ENCODE measurements at regions not wholly inside any gene's neighbourhood (a gene's known extent, or its start where the extent isn't known, plus 50 kb on each side); places are given as distances from the start of the nearest gene placed in this dataset.
A peak's percentile ranks its signal among the peaks of the same experiment; 100 is the strongest.

DNA sequence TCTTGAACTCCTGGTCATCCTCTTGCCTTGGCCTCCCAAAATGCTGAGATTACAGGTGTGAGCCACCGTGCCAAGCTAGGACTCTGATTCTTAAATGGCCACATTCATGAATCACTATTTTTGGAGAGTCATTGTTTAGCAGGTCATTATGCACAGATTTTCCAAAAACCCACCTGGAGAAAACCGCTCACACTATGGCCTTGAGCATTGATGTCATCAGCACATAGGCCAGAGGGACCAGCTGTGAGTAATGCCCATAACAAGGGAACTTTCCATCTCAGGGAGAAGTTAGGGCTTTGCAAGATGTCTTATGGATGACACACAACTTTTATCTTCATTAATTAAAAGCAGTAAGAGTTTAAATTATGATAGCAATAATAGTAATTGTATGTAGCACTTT is 86.4 kb upstream of the KIF5B start:
- H3K27ac ChIP-seq: peak overlapping the region in 1 of 12 donors; percentile 76
- ATAC-seq: peak in 1 of 4 donors; percentile 15
- no peaks in the 10 kb centered on the region for H3K36me3 ChIP-seq
- intact Hi-C loops (cut with DNase I): loop anchor here in 4 of 10 donors (5.0 to 10.0 kb wide), 2 partner anchors 85 to 88 kb away; partner anchors contain the start of gene KIF5B (in 4 of the 4)
- WGBS, 4 donors: 71 to 94% (median 77%) methylated on average over 2 of the region's 2 CpGs
- H3K9me3 ChIP-seq: no peaks in the 10 kb centered on the region
- H3K27me3 ChIP-seq: no peaks in the 10 kb centered on the region
- H3K4me3 ChIP-seq: no peak overlapping the region
- DNase-seq: no peak
- no peak for TF ChIP-seq POLR2A (IDR thresholded peaks at IDR 0.05)
- TF ChIP-seq, protein P1, sequence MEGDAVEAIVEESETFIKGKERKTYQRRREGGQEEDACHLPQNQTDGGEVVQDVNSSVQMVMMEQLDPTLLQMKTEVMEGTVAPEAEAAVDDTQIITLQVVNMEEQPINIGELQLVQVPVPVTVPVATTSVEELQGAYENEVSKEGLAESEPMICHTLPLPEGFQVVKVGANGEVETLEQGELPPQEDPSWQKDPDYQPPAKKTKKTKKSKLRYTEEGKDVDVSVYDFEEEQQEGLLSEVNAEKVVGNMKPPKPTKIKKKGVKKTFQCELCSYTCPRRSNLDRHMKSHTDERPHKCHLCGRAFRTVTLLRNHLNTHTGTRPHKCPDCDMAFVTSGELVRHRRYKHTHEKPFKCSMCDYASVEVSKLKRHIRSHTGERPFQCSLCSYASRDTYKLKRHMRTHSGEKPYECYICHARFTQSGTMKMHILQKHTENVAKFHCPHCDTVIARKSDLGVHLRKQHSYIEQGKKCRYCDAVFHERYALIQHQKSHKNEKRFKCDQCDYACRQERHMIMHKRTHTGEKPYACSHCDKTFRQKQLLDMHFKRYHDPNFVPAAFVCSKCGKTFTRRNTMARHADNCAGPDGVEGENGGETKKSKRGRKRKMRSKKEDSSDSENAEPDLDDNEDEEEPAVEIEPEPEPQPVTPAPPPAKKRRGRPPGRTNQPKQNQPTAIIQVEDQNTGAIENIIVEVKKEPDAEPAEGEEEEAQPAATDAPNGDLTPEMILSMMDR (IDR thresholded peaks at IDR 0.05): no peak
- peaks cover 0 to 32% (median 19%) of the 10 kb centered on the region in 12 donors for H3K4me1 ChIP-seq

DNA sequence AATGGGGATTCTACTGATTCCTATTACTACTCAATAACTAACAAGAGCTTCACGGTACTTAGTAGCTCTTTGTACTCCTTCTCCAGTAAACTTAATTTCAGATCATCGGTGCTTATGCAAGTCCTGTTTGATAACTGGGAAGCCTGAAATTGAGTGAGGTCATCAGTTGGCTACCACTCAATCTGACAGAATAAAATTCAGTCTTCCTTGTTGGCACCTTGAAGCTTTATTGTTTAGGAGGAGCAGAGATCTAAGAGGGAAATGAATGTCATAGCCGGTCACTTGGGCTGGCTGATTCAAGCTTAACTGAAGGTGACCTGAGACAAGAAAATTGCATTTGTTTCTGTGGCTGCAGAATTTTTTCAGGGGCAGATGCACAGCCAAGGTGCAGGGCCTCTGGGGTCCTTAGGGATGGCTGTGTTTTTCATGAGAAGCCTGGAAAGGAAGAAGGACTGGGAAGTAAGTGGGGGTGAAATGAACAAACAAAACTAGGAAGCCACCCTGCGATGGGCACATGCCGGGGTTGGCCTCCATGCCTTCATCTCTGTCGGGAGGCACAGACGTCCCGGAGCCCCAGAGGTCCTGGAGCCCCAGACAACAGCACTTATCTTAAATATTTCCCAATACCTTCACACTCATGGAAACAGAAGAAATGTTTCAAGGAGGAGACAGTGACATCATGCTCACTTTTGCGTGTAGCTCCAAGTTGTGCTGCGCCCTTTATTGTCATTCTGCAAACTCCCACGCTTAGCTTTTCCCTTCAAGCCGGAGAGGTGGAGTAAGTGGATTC is 85.0 kb upstream of the KIF5B start:
- 55 to 56% (median 56%) methylated on average over 12 of the region's 12 CpGs for WGBS, 4 donors
- intact Hi-C loops (cut with DNase I): loop anchor here in 4 of 10 donors (5.0 to 10.0 kb wide), 2 partner anchors 84 to 86 kb away; partner anchors contain the start of gene KIF5B (in 4 of the 4)
- no peak for TF ChIP-seq POLR2A (IDR thresholded peaks at IDR 0.05)
- TF ChIP-seq, protein P1 (IDR thresholded peaks at IDR 0.05): no peak
- DNase-seq (peak in 3 of 5 donors; percentile 28 to 48 (median 29)), ATAC-seq (peak in 3 of 4 donors; percentile 40 to 78 (median 72))
- no peaks in the 10 kb centered on the region for H3K36me3 ChIP-seq
- H3K27ac ChIP-seq: peak overlapping the region; percentile 40 to 92 (median 70)
- H3K4me3 ChIP-seq: peak overlapping the region in 1 of 12 donors; percentile 6
- no peaks in the 10 kb centered on the region for H3K27me3 ChIP-seq
- H3K4me1 ChIP-seq: peaks cover 0 to 40% (median 19%) of the 10 kb centered on the region in 12 donors
- H3K9me3 ChIP-seq: no peaks in the 10 kb centered on the region

DNA sequence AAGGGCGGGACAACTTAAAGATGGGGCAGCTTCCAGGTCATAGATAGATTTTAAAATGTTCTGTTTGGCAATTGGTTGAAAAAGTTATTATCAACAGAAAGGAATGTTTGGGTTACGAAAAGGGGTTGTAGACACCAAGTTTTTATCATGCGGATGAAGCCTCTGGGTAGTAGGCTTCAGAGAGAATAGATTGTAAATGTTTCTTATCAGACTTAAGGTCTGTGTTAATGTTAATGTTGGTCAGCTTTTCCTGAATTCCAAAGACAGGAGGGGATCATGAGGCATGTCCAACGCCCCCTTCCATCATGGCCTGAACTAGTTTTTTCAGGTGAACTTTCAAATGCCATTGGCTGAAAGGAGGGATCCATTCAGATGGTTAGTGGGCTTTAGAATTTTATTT is 84.2 kb upstream of the KIF5B start:
- intact Hi-C loops (cut with DNase I): loop anchor here in 4 of 10 donors (5.0 to 10.0 kb wide), 2 partner anchors 83 to 86 kb away; partner anchors contain the start of gene KIF5B (in 4 of the 4)
- peak overlapping the region in 10 of 12 donors; percentile 41 to 92 (median 72) for H3K27ac ChIP-seq

More for the DNA sequence above, 84.2 kb upstream of the KIF5B start:
- Histone ChIP-seq H3K4me1 (peaks cover 0 to 40% (median 19%) of the 10 kb centered on the region in 12 donors), H3K27me3 (no peaks in the 10 kb centered on the region), H3K4me3 (no peak overlapping the region), H3K36me3 (no peaks in the 10 kb centered on the region), H3K9me3 (no peaks in the 10 kb centered on the region)
- DNase-seq: no peak
- TF ChIP-seq, protein P1 (IDR thresholded peaks at IDR 0.05): no peak
- TF ChIP-seq POLR2A (IDR thresholded peaks at IDR 0.05): no peak
- no peak for ATAC-seq
- WGBS, 4 donors: 87 to 97% (median 94%) methylated on average over 4 of the region's 4 CpGs

All from heart left ventricle (tissue), 16 donors.